ENCODE measurements at regions not wholly inside any gene's neighbourhood (a gene's known extent, or its start where the extent isn't known, plus 50 kb on each side); places are given as distances from the start of the nearest gene placed in this dataset.
A peak's percentile ranks its signal among the peaks of the same experiment; 100 is the strongest.

DNA sequence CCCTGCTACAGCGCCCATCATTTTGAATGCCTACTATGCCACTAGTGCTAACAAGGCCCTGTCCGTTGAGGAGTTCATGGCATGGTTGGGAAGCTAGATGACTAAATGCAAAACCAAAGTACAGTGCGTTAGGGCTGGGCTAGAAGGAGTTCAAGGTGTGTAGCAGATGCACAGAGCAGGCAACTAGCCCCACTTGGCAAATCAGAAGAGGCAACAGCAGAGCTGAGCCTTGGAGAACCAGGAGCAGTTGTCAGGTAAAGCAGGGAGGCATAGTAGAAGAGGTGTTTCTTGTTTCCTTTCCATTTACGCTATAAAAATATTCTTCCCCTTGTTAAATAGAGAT lies 146.6 kb upstream of the CPEB2 start:
- Mint-ChIP-seq H3K4me3 (ENCODE audit: unreplicated experiment) (no peak overlapping the region), H3K4me1 (ENCODE audit: low read depth) (peaks cover 29% of the 10 kb centered on the region), H3K9me3 (ENCODE audit: low read depth) (peaks cover 6% of the 10 kb centered on the region), H3K27me3 (ENCODE audit: low read depth) (no peaks in the 10 kb centered on the region), H3K36me3 (ENCODE audit: low read depth) (no peaks in the 10 kb centered on the region), H3K27ac (ENCODE audit: unreplicated experiment) (peak overlapping the region; percentile 92)
- TF ChIP-seq, protein P1, sequence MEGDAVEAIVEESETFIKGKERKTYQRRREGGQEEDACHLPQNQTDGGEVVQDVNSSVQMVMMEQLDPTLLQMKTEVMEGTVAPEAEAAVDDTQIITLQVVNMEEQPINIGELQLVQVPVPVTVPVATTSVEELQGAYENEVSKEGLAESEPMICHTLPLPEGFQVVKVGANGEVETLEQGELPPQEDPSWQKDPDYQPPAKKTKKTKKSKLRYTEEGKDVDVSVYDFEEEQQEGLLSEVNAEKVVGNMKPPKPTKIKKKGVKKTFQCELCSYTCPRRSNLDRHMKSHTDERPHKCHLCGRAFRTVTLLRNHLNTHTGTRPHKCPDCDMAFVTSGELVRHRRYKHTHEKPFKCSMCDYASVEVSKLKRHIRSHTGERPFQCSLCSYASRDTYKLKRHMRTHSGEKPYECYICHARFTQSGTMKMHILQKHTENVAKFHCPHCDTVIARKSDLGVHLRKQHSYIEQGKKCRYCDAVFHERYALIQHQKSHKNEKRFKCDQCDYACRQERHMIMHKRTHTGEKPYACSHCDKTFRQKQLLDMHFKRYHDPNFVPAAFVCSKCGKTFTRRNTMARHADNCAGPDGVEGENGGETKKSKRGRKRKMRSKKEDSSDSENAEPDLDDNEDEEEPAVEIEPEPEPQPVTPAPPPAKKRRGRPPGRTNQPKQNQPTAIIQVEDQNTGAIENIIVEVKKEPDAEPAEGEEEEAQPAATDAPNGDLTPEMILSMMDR (IDR thresholded peaks at IDR 0.05) = no peak
- DNase-seq (ENCODE audit: low spot score) = no peak

DNA sequence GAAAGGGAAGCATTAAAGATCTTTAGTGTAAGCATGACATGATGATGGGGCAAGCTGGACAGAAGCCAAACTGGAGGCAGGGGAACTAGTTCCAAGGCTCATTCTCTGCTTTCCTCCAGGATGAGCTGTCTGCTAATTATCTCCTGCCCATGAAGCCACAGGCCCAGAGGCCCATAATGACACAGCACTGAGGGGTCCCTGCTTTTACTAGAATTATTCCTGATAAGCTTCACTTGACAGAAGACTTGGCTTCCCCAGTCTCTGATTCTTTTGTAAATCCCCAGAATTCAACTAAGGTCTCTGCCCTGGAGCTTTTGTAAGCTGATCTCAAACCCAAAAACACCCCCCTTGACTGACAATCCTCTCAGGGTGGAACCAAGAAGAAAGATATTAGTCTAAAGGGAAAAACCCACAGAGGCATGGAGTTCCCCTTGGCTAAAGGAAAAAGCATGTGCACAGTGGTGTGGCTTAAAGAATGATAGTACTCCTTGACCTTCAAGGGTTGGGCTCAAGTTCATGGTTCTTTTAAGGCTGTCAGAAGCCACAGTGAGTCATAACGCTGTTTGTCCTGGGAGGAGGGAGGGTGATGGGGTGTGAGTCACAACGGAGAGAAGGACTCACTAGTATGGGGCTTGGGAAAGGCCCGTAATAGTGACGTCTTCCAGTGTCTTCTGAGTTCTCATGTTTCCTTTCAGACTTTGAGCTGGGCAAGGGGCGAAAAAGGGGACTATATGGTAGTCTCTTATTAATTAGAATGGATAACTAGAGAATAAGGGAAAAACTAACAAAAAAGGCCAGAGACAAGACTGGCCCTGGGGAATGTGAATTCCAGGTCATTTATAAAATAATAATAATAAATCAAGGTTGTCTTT lies 146.0 kb upstream of the CPEB2 start:
- TF ChIP-seq, protein P1 (IDR thresholded peaks at IDR 0.05) = no peak
- Mint-ChIP-seq H3K27me3 (ENCODE audit: low read depth) (no peaks in the 10 kb centered on the region), H3K36me3 (ENCODE audit: low read depth) (no peaks in the 10 kb centered on the region), H3K9me3 (ENCODE audit: low read depth) (peaks cover 6% of the 10 kb centered on the region), H3K4me3 (ENCODE audit: unreplicated experiment) (no peak overlapping the region), H3K27ac (ENCODE audit: unreplicated experiment) (peak overlapping the region; percentile 92), H3K4me1 (ENCODE audit: low read depth) (peaks cover 29% of the 10 kb centered on the region)
- no peak for DNase-seq (ENCODE audit: low spot score)

DNA sequence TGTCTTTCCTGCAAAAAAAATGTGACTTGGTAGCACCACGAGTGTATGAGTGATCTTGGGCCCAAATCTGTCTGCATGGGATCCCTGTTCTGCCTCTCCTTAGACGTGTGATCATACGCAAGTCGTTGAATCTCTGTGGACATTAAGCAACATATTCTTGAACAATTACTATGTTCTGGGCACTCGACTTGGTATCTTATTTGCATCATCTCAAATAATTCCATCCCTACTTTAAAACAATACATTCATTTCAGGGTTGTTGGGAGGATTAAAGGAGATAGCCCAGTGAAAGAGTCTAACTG lies 145.4 kb upstream of the CPEB2 start:
- no peaks in the 10 kb centered on the region for H3K27me3 Mint-ChIP-seq (ENCODE audit: low read depth)
- peaks cover 6% of the 10 kb centered on the region for H3K9me3 Mint-ChIP-seq (ENCODE audit: low read depth)
- H3K27ac Mint-ChIP-seq (ENCODE audit: unreplicated experiment) = peak overlapping the region; percentile 92
- no peak for DNase-seq (ENCODE audit: low spot score)
- TF ChIP-seq, protein P1 (IDR thresholded peaks at IDR 0.05) = no peak
- H3K36me3 Mint-ChIP-seq (ENCODE audit: low read depth) = no peaks in the 10 kb centered on the region
- peaks cover 29% of the 10 kb centered on the region for H3K4me1 Mint-ChIP-seq (ENCODE audit: low read depth)
- H3K4me3 Mint-ChIP-seq (ENCODE audit: unreplicated experiment) = no peak overlapping the region

DNA sequence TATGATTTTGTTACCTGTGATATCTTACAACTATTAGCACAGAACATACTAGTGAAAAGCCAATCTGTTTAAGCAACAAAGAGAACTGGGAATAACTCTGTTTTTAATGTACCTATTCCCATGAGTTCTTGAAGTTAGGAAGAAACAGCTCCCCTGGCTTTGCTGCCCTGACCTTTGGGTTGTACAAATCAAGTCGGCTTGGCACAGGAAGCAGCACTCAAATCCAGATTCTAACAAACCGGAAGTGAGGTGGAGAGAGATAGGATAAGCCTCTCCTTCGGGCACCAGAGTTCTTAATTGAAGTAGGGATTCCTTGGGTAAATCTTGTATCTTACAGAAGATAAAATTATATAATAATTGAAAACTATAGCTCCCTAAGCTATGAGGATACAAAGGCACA lies 144.8 kb upstream of the CPEB2 start:
- no peaks in the 10 kb centered on the region for H3K36me3 Mint-ChIP-seq (ENCODE audit: low read depth)
- H3K9me3 Mint-ChIP-seq (ENCODE audit: low read depth) = peaks cover 6% of the 10 kb centered on the region
- TF ChIP-seq, protein P1 (IDR thresholded peaks at IDR 0.05) = no peak
- H3K4me3 Mint-ChIP-seq (ENCODE audit: unreplicated experiment) = no peak overlapping the region
- H3K27me3 Mint-ChIP-seq (ENCODE audit: low read depth) = no peaks in the 10 kb centered on the region
- H3K4me1 Mint-ChIP-seq (ENCODE audit: low read depth) = peaks cover 29% of the 10 kb centered on the region
- no peak overlapping the region for H3K27ac Mint-ChIP-seq (ENCODE audit: unreplicated experiment)
- DNase-seq (ENCODE audit: low spot score) = no peak

DNA sequence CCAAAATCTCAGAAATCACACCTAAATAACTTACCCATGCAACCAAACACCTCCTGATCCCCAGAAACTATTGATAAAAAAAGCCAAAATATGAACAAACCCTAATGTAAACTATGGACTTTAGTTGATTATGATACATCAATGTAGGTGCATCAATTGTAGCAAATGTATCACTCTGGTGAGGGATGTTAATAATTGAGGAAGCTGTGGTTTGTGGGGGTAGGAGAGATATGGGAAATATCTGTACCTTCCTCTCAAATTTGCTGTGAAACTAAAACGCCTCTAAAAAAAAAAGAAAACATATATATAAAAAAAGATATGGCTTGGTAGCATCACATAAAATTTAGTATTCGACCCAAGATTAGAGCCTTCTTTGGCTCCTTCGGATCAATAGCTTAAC lies 144.3 kb upstream of the CPEB2 start:
- no peak for DNase-seq (ENCODE audit: low spot score)
- Mint-ChIP-seq H3K4me1 (ENCODE audit: low read depth) (peaks cover 29% of the 10 kb centered on the region), H3K36me3 (ENCODE audit: low read depth) (no peaks in the 10 kb centered on the region), H3K9me3 (ENCODE audit: low read depth) (peaks cover 6% of the 10 kb centered on the region), H3K27me3 (ENCODE audit: low read depth) (no peaks in the 10 kb centered on the region), H3K27ac (ENCODE audit: unreplicated experiment) (no peak overlapping the region), H3K4me3 (ENCODE audit: unreplicated experiment) (no peak overlapping the region)
- TF ChIP-seq, protein P1 (IDR thresholded peaks at IDR 0.05) = no peak

All from chondrocyte (in vitro differentiated cells).